Neural progenitor cell (in vitro differentiated cells): ENCODE measurements at regions not wholly inside any gene's neighbourhood (a gene's known extent, or its start where the extent isn't known, plus 50 kb on each side); places are given as distances from the start of the nearest gene placed in this dataset.

Experiments used
- DNase-seq: peaks from one replicate; pipeline ENCODE4 v3.0.0-alpha.2; 2016; ENCODE audit warnings: low spot score
- H2AFZ ChIP-seq: fragments of 200-600 bp; sonication (generic); replicated peaks from 2 replicates; pipeline ENCODE4 v1.6.1; 2016; ENCODE audit warnings: antibody characterized with exemption
- H3F3A ChIP-seq: fragments of 200-600 bp; sonication (generic); 2 replicates; pipeline ENCODE4 v1.6.1; 2016; ENCODE audit warnings: antibody characterized with exemption, low read depth
- H3K27ac ChIP-seq: fragments of 200-600 bp; sonication (generic); 2 replicates; pipeline ENCODE4 v1.5.1; 2016; ENCODE audit warnings: mild to moderate bottlenecking
- H3K27me3 ChIP-seq: fragments of 200-600 bp; sonication (generic); 2 replicates; pipeline ENCODE4 v1.6.1; 2016; ENCODE audit warnings: mild to moderate bottlenecking, moderate library complexity
- H3K36me3 ChIP-seq: fragments of 200-600 bp; sonication (generic); 2 replicates; pipeline ENCODE4 v1.5.1; 2016
- H3K4me1 ChIP-seq: fragments of 200-600 bp; sonication (generic); 2 replicates; pipeline ENCODE4 v1.6.1; 2016; ENCODE audit warnings: mixed run types
- H3K4me2 ChIP-seq: fragments of 200-600 bp; sonication (generic); 2 replicates; pipeline ENCODE4 v1.6.1; 2016
- H3K4me3 ChIP-seq: fragments of 200-600 bp; sonication (generic); 2 replicates; pipeline ENCODE4 v1.5.1; 2016
- H3K79me2 ChIP-seq: fragments of 200-600 bp; sonication (generic); 2 replicates; pipeline ENCODE4 v1.6.1; 2016; ENCODE audit warnings: low read depth
- H3K9ac ChIP-seq: fragments of 200-600 bp; sonication (generic); 2 replicates; pipeline ENCODE4 v1.6.1; 2016
- H3K9me3 ChIP-seq: fragments of 200-600 bp; sonication (generic); 2 replicates; pipeline ENCODE4 v1.5.1; 2016; ENCODE audit warnings: low read depth
- H4K20me1 ChIP-seq: fragments of 200-600 bp; sonication (generic); 2 replicates; pipeline ENCODE4 v1.6.1; 2016; ENCODE audit warnings: low read depth
- H3K27ac Mint-ChIP-seq: 3 replicates; pipeline ENCODE4 v1.8.0; 2021; ENCODE audit warnings: mixed read lengths
- H3K27me3 Mint-ChIP-seq: 2 replicates; pipeline ENCODE4 v1.8.0; 2022; ENCODE audit warnings: low read depth, mild to moderate bottlenecking, inconsistent platforms, moderate library complexity, mixed read lengths; ENCODE audit not compliant: insufficient read depth
- H3K36me3 Mint-ChIP-seq: 3 replicates; pipeline ENCODE4 v1.8.0; 2021; ENCODE audit warnings: mixed read lengths
- H3K4me1 Mint-ChIP-seq: 3 replicates; pipeline ENCODE4 v1.8.0; 2021; ENCODE audit warnings: mixed read lengths
- H3K4me3 Mint-ChIP-seq: 3 replicates; pipeline ENCODE4 v1.8.0; 2021; ENCODE audit warnings: mild to moderate bottlenecking, moderate library complexity, mixed read lengths
- H3K9me3 Mint-ChIP-seq: 3 replicates; pipeline ENCODE4 v1.8.0; 2020; ENCODE audit warnings: mixed read lengths
- EZH2 ChIP-seq: fragments of 200-600 bp; sonication (generic); IDR thresholded peaks from 2 replicates; pipeline ENCODE4 v1.6.1; 2017; ENCODE audit warnings: antibody characterized with exemption, mild to moderate bottlenecking, moderate library complexity
- EZH2phosphoT487 ChIP-seq: fragments of 200-600 bp; sonication (generic); IDR thresholded peaks from 2 replicates; pipeline ENCODE4 v1.6.1; 2017; ENCODE audit warnings: antibody characterized with exemption
- TF ChIP-seq, protein P1 (sequence below): fragments of 200-600 bp; sonication (generic); IDR thresholded peaks from 2 replicates; pipeline ENCODE4 v1.5.1; 2017; ENCODE audit warnings: antibody characterized with exemption, mild to moderate bottlenecking

DNA sequence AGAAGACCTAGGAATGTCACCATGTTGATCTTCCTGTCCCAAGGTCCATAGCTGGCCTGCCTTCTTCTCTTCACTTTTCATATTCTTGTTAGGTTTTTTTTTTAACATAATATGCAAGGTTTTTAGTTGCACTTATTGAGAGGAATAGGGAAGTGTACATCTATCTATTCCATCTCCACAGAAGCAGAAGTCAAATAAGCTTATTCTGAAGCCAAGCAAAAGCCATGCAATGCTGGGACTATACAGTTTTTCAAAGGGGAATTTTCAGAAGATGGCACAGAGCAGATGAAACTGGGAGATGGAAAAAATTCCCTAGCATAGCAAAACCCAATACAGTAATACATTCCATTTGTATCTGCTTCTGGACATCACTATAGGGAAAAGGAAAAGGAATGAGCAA lies 447.6 kb downstream of the GADD45G start:
- no peak overlapping the region for H3K27ac Mint-ChIP-seq
- no peak overlapping the region for H3K4me3 ChIP-seq
- no peak overlapping the region for H3K27ac ChIP-seq
- no peak overlapping the region for H3K4me3 Mint-ChIP-seq
- H3K36me3 Mint-ChIP-seq: no peaks in the 10 kb centered on the region
- no peak for DNase-seq
- no peaks in the 10 kb centered on the region for H3K4me1 Mint-ChIP-seq
- no peak overlapping the region for H2AFZ ChIP-seq
- no peak for TF ChIP-seq EZH2phosphoT487
- TF ChIP-seq, protein P1, sequence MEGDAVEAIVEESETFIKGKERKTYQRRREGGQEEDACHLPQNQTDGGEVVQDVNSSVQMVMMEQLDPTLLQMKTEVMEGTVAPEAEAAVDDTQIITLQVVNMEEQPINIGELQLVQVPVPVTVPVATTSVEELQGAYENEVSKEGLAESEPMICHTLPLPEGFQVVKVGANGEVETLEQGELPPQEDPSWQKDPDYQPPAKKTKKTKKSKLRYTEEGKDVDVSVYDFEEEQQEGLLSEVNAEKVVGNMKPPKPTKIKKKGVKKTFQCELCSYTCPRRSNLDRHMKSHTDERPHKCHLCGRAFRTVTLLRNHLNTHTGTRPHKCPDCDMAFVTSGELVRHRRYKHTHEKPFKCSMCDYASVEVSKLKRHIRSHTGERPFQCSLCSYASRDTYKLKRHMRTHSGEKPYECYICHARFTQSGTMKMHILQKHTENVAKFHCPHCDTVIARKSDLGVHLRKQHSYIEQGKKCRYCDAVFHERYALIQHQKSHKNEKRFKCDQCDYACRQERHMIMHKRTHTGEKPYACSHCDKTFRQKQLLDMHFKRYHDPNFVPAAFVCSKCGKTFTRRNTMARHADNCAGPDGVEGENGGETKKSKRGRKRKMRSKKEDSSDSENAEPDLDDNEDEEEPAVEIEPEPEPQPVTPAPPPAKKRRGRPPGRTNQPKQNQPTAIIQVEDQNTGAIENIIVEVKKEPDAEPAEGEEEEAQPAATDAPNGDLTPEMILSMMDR: no peak
- TF ChIP-seq EZH2: no peak
- no peaks in the 10 kb centered on the region for H4K20me1 ChIP-seq
- no peak overlapping the region for H3K9ac ChIP-seq
- no peaks in the 10 kb centered on the region for H3F3A ChIP-seq
- no peaks in the 10 kb centered on the region for H3K36me3 ChIP-seq
- no peaks in the 10 kb centered on the region for H3K4me1 ChIP-seq
- H3K27me3 Mint-ChIP-seq: peaks cover 4% of the 10 kb centered on the region
- H3K9me3 Mint-ChIP-seq: peaks cover 4% of the 10 kb centered on the region
- no peaks in the 10 kb centered on the region for H3K27me3 ChIP-seq
- H3K79me2 ChIP-seq: no peaks in the 10 kb centered on the region
- H3K4me2 ChIP-seq: no peak overlapping the region
- H3K9me3 ChIP-seq: no peaks in the 10 kb centered on the region

DNA sequence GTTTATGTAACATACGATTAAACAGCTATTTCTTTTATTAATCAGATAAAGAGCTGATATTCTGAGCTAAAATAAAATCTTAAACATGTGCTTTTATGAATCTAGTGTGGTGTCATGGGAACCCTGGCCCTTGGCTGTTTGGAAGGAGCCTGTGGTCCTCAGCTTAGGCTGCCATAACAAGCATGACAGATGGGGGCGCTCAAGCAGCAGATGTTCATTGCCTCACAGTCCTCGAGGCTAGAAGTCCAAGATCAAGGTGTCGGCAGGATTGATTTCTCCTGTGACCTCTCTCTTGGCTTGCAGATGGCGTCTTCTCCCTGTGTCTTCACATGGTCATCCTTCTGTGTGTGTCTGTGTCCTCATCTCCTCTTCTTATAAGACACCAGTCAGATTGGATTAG lies 448.2 kb downstream of the GADD45G start:
- DNase-seq: no peak
- H3K36me3 Mint-ChIP-seq: no peaks in the 10 kb centered on the region
- H3K79me2 ChIP-seq: no peaks in the 10 kb centered on the region
- H3K9ac ChIP-seq: no peak overlapping the region
- peaks cover 4% of the 10 kb centered on the region for H3K27me3 Mint-ChIP-seq
- H3K9me3 Mint-ChIP-seq: peaks cover 4% of the 10 kb centered on the region
- no peaks in the 10 kb centered on the region for H3K27me3 ChIP-seq
- no peaks in the 10 kb centered on the region for H3K36me3 ChIP-seq
- H3K9me3 ChIP-seq: no peaks in the 10 kb centered on the region
- no peaks in the 10 kb centered on the region for H3K4me1 ChIP-seq
- no peak for TF ChIP-seq EZH2
- TF ChIP-seq, protein P1: peak; percentile 47
- H3K27ac ChIP-seq: no peak overlapping the region
- no peak overlapping the region for H3K4me2 ChIP-seq
- no peak overlapping the region for H3K4me3 Mint-ChIP-seq
- no peak overlapping the region for H3K4me3 ChIP-seq
- H3K4me1 Mint-ChIP-seq: no peaks in the 10 kb centered on the region
- H4K20me1 ChIP-seq: no peaks in the 10 kb centered on the region
- H3K27ac Mint-ChIP-seq: no peak overlapping the region
- H2AFZ ChIP-seq: no peak overlapping the region
- H3F3A ChIP-seq: no peaks in the 10 kb centered on the region

DNA sequence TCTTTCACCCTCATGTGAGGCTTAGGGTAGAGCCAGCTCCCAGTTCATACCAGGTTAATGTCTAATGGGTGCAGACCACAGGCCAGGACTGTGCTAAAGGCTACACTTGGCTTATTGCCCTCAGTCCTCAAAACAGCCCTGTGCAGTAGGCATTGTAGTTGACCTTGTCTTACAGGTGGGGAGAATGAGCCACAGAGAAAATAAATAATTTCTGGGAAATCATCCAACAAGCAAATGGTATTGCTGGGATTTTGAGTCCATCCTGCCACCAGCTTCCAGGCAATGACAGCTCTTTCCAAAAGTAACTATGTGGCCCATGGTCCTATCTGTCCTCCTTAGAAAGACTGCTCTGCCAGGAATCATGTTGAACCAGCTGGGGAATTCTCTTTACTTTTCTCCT lies 450.0 kb downstream of the GADD45G start:
- Mint-ChIP-seq H3K4me1 (no peaks in the 10 kb centered on the region), H3K36me3 (no peaks in the 10 kb centered on the region), H3K4me3 (no peak overlapping the region), H3K27ac (no peak overlapping the region), H3K9me3 (peaks cover 3% of the 10 kb centered on the region), H3K27me3 (peaks cover 4% of the 10 kb centered on the region)
- no peak overlapping the region for H3K4me3 ChIP-seq
- no peaks in the 10 kb centered on the region for H4K20me1 ChIP-seq
- no peaks in the 10 kb centered on the region for H3K27me3 ChIP-seq
- no peaks in the 10 kb centered on the region for H3K36me3 ChIP-seq
- H3K9me3 ChIP-seq: no peaks in the 10 kb centered on the region
- H3F3A ChIP-seq: no peaks in the 10 kb centered on the region
- no peaks in the 10 kb centered on the region for H3K79me2 ChIP-seq
- no peak overlapping the region for H3K27ac ChIP-seq
- no peak overlapping the region for H3K4me2 ChIP-seq
- TF ChIP-seq EZH2phosphoT487: no peak
- TF ChIP-seq EZH2: no peak
- TF ChIP-seq, protein P1: no peak
- no peaks in the 10 kb centered on the region for H3K4me1 ChIP-seq
- no peak overlapping the region for H2AFZ ChIP-seq
- no peak overlapping the region for H3K9ac ChIP-seq
- DNase-seq: no peak

DNA sequence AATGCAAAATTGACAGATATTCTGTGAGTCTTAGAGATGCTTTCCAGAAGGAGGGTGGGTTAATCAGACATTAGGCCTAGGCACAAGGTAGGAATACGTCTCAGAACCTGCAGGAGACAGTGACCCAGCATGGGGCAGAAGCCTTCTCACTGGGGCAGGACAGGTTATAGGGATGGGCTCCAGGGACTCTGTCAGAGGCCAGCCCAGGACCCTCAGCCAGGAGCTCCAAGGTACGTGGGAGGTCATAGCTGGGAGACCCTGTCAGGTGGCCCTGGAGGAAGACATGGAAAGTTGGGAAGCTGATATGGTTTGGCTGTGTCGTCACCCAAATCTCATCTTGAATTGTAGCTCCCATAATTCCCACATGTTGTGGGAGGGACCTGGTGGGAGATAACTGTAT lies 450.4 kb downstream of the GADD45G start:
- Histone ChIP-seq H3K4me3 (no peak overlapping the region), H2AFZ (no peak overlapping the region), H3K9me3 (no peaks in the 10 kb centered on the region), H3K27ac (no peak overlapping the region), H3K27me3 (no peaks in the 10 kb centered on the region), H3F3A (no peaks in the 10 kb centered on the region), H3K9ac (no peak overlapping the region), H3K4me2 (no peak overlapping the region), H3K79me2 (no peaks in the 10 kb centered on the region), H3K36me3 (no peaks in the 10 kb centered on the region), H3K4me1 (no peaks in the 10 kb centered on the region), H4K20me1 (no peaks in the 10 kb centered on the region)
- Mint-ChIP-seq H3K4me1 (no peaks in the 10 kb centered on the region), H3K27ac (no peak overlapping the region), H3K4me3 (no peak overlapping the region), H3K27me3 (peaks cover 4% of the 10 kb centered on the region), H3K9me3 (peaks cover 3% of the 10 kb centered on the region), H3K36me3 (no peaks in the 10 kb centered on the region)
- DNase-seq: no peak
- TF ChIP-seq EZH2: no peak
- TF ChIP-seq, protein P1: no peak
- TF ChIP-seq EZH2phosphoT487: no peak
